ENCODE measurements at regions not wholly inside any gene's neighbourhood (a gene's known extent, or its start where the extent isn't known, plus 50 kb on each side); places are given as distances from the start of the nearest gene placed in this dataset.

DNA sequence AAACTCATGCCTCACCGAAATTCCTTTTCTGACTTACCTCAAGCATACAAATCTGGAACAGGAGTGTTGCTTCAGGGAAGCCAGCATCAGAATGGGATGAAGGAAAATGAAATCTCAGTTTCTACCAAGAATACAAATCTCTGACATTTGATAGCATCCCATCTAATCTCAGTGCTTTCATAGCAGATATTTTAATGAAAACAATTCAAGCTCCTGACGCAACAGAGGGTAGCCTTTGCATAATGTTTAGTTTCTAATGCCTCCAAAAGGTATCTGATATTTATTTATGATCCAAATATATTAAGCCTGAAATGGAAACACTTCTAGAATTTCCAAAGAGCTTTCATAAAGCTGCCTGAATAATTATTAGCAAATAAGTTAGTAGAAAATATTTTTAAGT is 251.4 kb downstream of the DEPDC1B start:
- no peak for TF ChIP-seq EZH2 (IDR thresholded peaks at IDR 0.05; ENCODE audit: borderline replicate concordance, low read depth, low read length, poor library complexity, severe bottlenecking)
- TF ChIP-seq, protein P1, sequence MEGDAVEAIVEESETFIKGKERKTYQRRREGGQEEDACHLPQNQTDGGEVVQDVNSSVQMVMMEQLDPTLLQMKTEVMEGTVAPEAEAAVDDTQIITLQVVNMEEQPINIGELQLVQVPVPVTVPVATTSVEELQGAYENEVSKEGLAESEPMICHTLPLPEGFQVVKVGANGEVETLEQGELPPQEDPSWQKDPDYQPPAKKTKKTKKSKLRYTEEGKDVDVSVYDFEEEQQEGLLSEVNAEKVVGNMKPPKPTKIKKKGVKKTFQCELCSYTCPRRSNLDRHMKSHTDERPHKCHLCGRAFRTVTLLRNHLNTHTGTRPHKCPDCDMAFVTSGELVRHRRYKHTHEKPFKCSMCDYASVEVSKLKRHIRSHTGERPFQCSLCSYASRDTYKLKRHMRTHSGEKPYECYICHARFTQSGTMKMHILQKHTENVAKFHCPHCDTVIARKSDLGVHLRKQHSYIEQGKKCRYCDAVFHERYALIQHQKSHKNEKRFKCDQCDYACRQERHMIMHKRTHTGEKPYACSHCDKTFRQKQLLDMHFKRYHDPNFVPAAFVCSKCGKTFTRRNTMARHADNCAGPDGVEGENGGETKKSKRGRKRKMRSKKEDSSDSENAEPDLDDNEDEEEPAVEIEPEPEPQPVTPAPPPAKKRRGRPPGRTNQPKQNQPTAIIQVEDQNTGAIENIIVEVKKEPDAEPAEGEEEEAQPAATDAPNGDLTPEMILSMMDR (conservative IDR thresholded peaks at IDR 0.05; ENCODE audit: low read depth, low read length), result no peak
- no peak for DNase-seq (ENCODE audit: low spot score)
- POLR2A ChIA-PET (ENCODE audit: low non-redundant PET), result no interaction called here
- CTCF ChIA-PET, result no interaction called here
- BruUV-seq (replicated peaks), result no TSS peak
- Histone ChIP-seq H3K4me1 (ENCODE audit: insufficient read depth, low read length, poor library complexity, severe bottlenecking) (no peaks in the 10 kb centered on the region), H3K4me3 (ENCODE audit: low read depth, low read length, poor library complexity, severe bottlenecking) (no peak overlapping the region), H3K9me3 (ENCODE audit: low read depth, low read length, poor library complexity, severe bottlenecking) (no peaks in the 10 kb centered on the region), H3K27ac (ENCODE audit: low read depth, low read length, poor library complexity, severe bottlenecking) (no peak overlapping the region), H3K27me3 (replicated peaks; ENCODE audit: insufficient read depth, low read depth, low read length, poor library complexity) (peaks cover 12% of the 10 kb centered on the region), H3K36me3 (ENCODE audit: insufficient read depth, low read length, poor library complexity, severe bottlenecking) (no peaks in the 10 kb centered on the region)
- intact Hi-C loops (cut with micrococcal nuclease; ENCODE audit: unreplicated experiment), result no loop called here

DNA sequence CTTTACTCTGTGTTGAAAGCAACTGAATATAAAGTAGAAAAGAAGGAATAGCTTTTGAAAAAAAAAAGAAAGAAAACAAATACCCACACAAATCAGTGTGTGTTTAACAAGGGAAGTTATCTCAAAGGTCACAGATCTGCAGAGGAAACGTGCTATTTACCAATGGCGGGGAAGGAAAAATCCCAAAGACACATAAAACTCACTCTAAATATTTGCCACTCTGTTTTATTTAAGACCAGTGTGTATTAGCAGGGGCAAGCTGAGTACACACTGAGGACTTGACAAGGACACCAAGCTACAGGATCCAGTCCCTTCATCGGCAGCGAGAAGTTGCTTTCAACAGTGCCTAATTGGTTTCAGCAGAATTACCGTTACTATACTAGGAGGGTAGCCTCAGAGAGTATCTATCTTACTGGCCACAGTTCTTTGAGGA is 252.5 kb downstream of the DEPDC1B start:
- POLR2A ChIA-PET (ENCODE audit: low non-redundant PET), result no interaction called here
- Histone ChIP-seq H3K27me3 (replicated peaks; ENCODE audit: insufficient read depth, low read depth, low read length, poor library complexity) (peaks cover 13% of the 10 kb centered on the region), H3K4me3 (ENCODE audit: low read depth, low read length, poor library complexity, severe bottlenecking) (no peak overlapping the region), H3K36me3 (ENCODE audit: insufficient read depth, low read length, poor library complexity, severe bottlenecking) (no peaks in the 10 kb centered on the region), H3K4me1 (ENCODE audit: insufficient read depth, low read length, poor library complexity, severe bottlenecking) (no peaks in the 10 kb centered on the region), H3K9me3 (ENCODE audit: low read depth, low read length, poor library complexity, severe bottlenecking) (no peaks in the 10 kb centered on the region), H3K27ac (ENCODE audit: low read depth, low read length, poor library complexity, severe bottlenecking) (no peak overlapping the region)
- CTCF ChIA-PET, result no interaction called here
- DNase-seq (ENCODE audit: low spot score), result no peak
- no TSS peak for BruUV-seq (replicated peaks)
- intact Hi-C loops (cut with micrococcal nuclease; ENCODE audit: unreplicated experiment), result no loop called here
- TF ChIP-seq, protein P1 (conservative IDR thresholded peaks at IDR 0.05; ENCODE audit: low read depth, low read length), result no peak
- TF ChIP-seq EZH2 (IDR thresholded peaks at IDR 0.05; ENCODE audit: borderline replicate concordance, low read depth, low read length, poor library complexity, severe bottlenecking), result no peak

DNA sequence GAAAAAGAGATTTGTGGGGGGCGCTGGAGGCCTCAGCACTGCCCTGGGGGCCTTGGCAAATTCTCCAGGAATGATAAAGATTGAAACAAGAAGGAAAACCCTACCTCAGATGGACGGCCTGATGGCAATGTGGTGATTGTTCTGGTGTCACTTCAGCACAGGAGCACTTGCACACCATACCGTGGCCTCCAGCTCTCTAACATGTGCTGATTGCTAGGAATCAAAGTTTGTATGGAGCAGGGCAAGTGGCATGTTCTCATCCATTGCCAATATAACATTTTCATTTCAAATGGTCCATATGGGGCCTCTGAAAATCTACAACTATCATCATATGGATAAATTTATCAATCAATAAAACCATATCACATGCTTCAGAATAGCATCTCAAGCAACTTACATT is 253.0 kb downstream of the DEPDC1B start:
- no peak for DNase-seq (ENCODE audit: low spot score)
- H3K36me3 ChIP-seq (ENCODE audit: insufficient read depth, low read length, poor library complexity, severe bottlenecking), result no peaks in the 10 kb centered on the region
- H3K4me3 ChIP-seq (ENCODE audit: low read depth, low read length, poor library complexity, severe bottlenecking), result no peak overlapping the region
- H3K27ac ChIP-seq (ENCODE audit: low read depth, low read length, poor library complexity, severe bottlenecking), result no peak overlapping the region
- peaks cover 11% of the 10 kb centered on the region for H3K27me3 ChIP-seq (replicated peaks; ENCODE audit: insufficient read depth, low read depth, low read length, poor library complexity)
- TF ChIP-seq, protein P1 (conservative IDR thresholded peaks at IDR 0.05; ENCODE audit: low read depth, low read length), result no peak
- TF ChIP-seq EZH2 (IDR thresholded peaks at IDR 0.05; ENCODE audit: borderline replicate concordance, low read depth, low read length, poor library complexity, severe bottlenecking), result no peak
- intact Hi-C loops (cut with micrococcal nuclease; ENCODE audit: unreplicated experiment), result no loop called here
- H3K9me3 ChIP-seq (ENCODE audit: low read depth, low read length, poor library complexity, severe bottlenecking), result no peaks in the 10 kb centered on the region
- no TSS peak for BruUV-seq (replicated peaks)
- CTCF ChIA-PET, result no interaction called here
- no peaks in the 10 kb centered on the region for H3K4me1 ChIP-seq (ENCODE audit: insufficient read depth, low read length, poor library complexity, severe bottlenecking)
- POLR2A ChIA-PET (ENCODE audit: low non-redundant PET), result no interaction called here

Data from A673 (cell line).